ENCODE measurements at regions not wholly inside any gene's neighbourhood (a gene's known extent, or its start where the extent isn't known, plus 50 kb on each side); places are given as distances from the start of the nearest gene placed in this dataset.

DNA sequence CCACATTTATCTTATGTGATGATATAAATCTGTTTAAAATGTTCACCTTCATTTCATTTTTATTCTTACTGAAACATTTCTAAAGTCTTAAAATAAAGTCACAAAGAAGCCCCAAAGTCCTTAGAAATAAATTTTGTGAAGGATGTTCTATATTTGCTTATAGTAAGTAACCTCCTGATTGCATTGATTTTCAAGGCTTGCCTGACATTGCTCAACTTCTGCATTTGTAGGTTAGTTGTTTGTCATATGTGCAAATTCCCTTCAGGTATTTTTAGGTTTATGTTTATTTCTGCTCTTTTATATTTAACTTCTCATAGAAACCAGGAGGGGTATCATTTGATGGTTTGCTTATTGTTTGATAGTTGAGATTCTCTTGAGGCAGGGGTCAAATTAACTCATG lies 417.8 kb downstream of the ARL4A start:
- TF ChIP-seq, protein P1, sequence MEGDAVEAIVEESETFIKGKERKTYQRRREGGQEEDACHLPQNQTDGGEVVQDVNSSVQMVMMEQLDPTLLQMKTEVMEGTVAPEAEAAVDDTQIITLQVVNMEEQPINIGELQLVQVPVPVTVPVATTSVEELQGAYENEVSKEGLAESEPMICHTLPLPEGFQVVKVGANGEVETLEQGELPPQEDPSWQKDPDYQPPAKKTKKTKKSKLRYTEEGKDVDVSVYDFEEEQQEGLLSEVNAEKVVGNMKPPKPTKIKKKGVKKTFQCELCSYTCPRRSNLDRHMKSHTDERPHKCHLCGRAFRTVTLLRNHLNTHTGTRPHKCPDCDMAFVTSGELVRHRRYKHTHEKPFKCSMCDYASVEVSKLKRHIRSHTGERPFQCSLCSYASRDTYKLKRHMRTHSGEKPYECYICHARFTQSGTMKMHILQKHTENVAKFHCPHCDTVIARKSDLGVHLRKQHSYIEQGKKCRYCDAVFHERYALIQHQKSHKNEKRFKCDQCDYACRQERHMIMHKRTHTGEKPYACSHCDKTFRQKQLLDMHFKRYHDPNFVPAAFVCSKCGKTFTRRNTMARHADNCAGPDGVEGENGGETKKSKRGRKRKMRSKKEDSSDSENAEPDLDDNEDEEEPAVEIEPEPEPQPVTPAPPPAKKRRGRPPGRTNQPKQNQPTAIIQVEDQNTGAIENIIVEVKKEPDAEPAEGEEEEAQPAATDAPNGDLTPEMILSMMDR (IDR thresholded peaks at IDR 0.05), result no peak
- H3K27ac ChIP-seq, result no peak overlapping the region
- intact Hi-C loops (cut with DNase I), result no loop called here
- no peaks in the 10 kb centered on the region for H3K36me3 ChIP-seq (ENCODE audit: insufficient read depth in 1 of 2, low read depth in 1 of 2)
- H3K4me3 ChIP-seq, result no peak overlapping the region
- no peaks in the 10 kb centered on the region for H3K9me3 ChIP-seq
- no peak for ATAC-seq
- no peak for DNase-seq
- no peaks in the 10 kb centered on the region for H3K4me1 ChIP-seq
- H3K27me3 ChIP-seq (ENCODE audit: insufficient read depth in 3 of 3, low read length in 2 of 3), result no peaks in the 10 kb centered on the region

DNA sequence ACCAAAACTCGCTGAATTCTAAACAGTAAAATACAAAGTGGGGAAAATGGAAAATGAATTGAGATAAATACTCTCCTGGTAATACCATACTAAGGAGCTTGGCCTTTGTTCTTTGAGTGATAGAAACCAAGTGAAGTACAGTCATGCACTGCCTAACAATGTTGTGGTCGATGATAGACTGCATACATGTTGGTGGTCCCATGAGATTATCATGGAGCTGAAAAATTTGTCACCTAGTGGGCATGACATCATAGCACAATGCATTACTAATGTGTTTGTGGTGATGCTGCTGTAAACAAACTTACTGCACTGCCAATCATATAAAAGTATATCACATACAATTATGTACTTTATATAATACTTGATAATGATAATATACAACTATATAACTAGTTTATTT lies 419.1 kb downstream of the ARL4A start:
- no peaks in the 10 kb centered on the region for H3K4me1 ChIP-seq
- TF ChIP-seq, protein P1 (IDR thresholded peaks at IDR 0.05), result no peak
- H3K27ac ChIP-seq, result no peak overlapping the region
- WGBS, 3 donors, result 88 to 90% (median 89%) methylated on average over 2 of the region's 2 CpGs
- no peak overlapping the region for H3K4me3 ChIP-seq
- H3K36me3 ChIP-seq (ENCODE audit: insufficient read depth in 1 of 2, low read depth in 1 of 2), result no peaks in the 10 kb centered on the region
- ATAC-seq, result no peak
- no peaks in the 10 kb centered on the region for H3K9me3 ChIP-seq
- DNase-seq, result no peak
- intact Hi-C loops (cut with DNase I), result no loop called here
- no peaks in the 10 kb centered on the region for H3K27me3 ChIP-seq (ENCODE audit: insufficient read depth in 3 of 3, low read length in 2 of 3)

DNA sequence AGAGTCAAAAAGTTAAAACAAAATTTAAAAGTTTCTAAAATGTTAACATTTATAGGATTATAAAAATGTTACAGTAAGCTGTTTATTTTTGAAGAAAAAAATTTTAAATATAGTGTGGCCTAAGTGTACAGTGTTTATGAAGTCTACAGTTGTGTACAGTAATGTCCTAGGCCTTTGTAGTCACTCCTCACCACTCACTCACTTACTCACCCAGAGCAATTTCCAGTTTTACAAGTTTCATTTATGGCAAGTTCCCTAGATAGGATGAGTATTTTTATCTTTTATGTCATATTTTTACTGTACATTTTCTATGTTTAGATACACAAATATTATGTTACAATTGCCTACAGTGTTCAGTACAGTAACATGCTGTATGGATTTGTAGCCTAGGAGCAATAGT lies 419.9 kb downstream of the ARL4A start:
- Histone ChIP-seq H3K4me1 (no peaks in the 10 kb centered on the region), H3K4me3 (no peak overlapping the region), H3K27me3 (ENCODE audit: insufficient read depth in 3 of 3, low read length in 2 of 3) (no peaks in the 10 kb centered on the region), H3K9me3 (no peaks in the 10 kb centered on the region), H3K36me3 (ENCODE audit: insufficient read depth in 1 of 2, low read depth in 1 of 2) (no peaks in the 10 kb centered on the region), H3K27ac (no peak overlapping the region)
- ATAC-seq, result no peak
- intact Hi-C loops (cut with DNase I), result no loop called here
- TF ChIP-seq, protein P1 (IDR thresholded peaks at IDR 0.05), result no peak
- no peak for DNase-seq

DNA sequence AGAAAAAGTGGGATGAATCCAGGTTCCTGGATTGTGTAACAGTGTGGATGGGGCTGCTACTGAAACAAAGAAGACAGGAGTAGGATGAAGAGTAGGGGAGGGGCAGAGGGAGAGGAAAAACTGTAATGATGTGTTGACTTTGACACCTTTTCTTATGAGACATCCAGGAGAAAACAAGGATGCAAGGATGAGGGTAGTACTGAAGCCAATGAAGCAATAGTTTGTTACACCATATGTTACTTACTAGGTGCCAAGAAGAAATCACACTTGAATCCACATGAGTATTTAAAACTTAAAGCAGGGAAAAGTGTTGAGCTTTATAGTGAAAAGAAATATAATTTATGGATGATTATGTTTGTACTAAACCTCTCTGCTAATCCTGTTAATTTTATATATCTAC lies 420.6 kb downstream of the ARL4A start:
- H3K27me3 ChIP-seq (ENCODE audit: insufficient read depth in 3 of 3, low read length in 2 of 3), result no peaks in the 10 kb centered on the region
- H3K4me3 ChIP-seq, result no peak overlapping the region
- no peak overlapping the region for H3K27ac ChIP-seq
- TF ChIP-seq, protein P1 (IDR thresholded peaks at IDR 0.05), result no peak
- H3K36me3 ChIP-seq (ENCODE audit: insufficient read depth in 1 of 2, low read depth in 1 of 2), result no peaks in the 10 kb centered on the region
- H3K9me3 ChIP-seq, result no peaks in the 10 kb centered on the region
- ATAC-seq (no peak), DNase-seq (no peak)
- intact Hi-C loops (cut with DNase I), result no loop called here
- no peaks in the 10 kb centered on the region for H3K4me1 ChIP-seq

DNA sequence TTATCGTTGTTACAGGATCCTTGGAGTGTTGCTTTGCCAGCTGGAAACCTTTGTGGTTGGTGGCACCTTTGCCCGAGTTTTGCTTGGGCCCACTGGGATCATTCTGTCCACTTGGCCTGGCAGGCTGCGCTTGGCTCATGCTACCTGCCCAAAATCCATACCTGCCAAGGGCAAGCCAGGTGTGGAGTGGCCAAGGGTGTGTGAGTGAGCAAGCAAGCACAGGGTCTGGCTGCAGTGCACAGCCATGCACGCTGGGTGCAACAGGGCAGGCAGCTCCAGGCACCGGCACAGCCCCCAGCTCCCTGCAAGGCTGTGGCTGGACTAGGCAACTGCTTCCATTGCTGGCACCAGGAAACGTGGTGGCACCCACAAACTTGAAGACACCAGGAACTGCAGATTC lies 421.8 kb downstream of the ARL4A start:
- Histone ChIP-seq H3K27ac (no peak overlapping the region), H3K9me3 (no peaks in the 10 kb centered on the region), H3K27me3 (ENCODE audit: insufficient read depth in 3 of 3, low read length in 2 of 3) (no peaks in the 10 kb centered on the region), H3K4me1 (no peaks in the 10 kb centered on the region), H3K36me3 (ENCODE audit: insufficient read depth in 1 of 2, low read depth in 1 of 2) (no peaks in the 10 kb centered on the region), H3K4me3 (no peak overlapping the region)
- TF ChIP-seq, protein P1 (IDR thresholded peaks at IDR 0.05), result no peak
- DNase-seq (no peak), ATAC-seq (no peak)
- intact Hi-C loops (cut with DNase I), result no loop called here
- WGBS, 3 donors, result 66 to 89% (median 70%) methylated on average over 6 of the region's 6 CpGs

Data from psoas muscle (tissue), 7 donors.